Upper lobe of left lung (tissue), 4 donors: ENCODE measurements at regions not wholly inside any gene's neighbourhood (a gene's known extent, or its start where the extent isn't known, plus 50 kb on each side); places are given as distances from the start of the nearest gene placed in this dataset.

Source experiments
- CTCF ChIP-seq, 6 experiments: fragments of 450-650 bp in 4 of 6; fragments of 200-600 bp in 2 of 6; sonication (generic) in 2 of 6; IDR thresholded peaks; one replicate each; pipeline ENCODE4 v1.5.1; 2016 to 2019; ENCODE audit warnings: antibody characterized with exemption in 6 of 6
- POLR2A ChIP-seq, 4 donors: fragments of 450-650 bp; IDR thresholded peaks; one replicate each; pipeline ENCODE4 v1.5.1; 2016 to 2017; ENCODE audit warnings: antibody characterized with exemption in 4 of 4, mild to moderate bottlenecking in 2 of 4
- POLR2AphosphoS5 ChIP-seq, 2 donors: sonication (generic); formaldehyde crosslinking; IDR thresholded peaks; one replicate each; pipeline ENCODE4 v1.5.1; 2017; ENCODE audit warnings: antibody characterized with exemption in 2 of 2

DNA sequence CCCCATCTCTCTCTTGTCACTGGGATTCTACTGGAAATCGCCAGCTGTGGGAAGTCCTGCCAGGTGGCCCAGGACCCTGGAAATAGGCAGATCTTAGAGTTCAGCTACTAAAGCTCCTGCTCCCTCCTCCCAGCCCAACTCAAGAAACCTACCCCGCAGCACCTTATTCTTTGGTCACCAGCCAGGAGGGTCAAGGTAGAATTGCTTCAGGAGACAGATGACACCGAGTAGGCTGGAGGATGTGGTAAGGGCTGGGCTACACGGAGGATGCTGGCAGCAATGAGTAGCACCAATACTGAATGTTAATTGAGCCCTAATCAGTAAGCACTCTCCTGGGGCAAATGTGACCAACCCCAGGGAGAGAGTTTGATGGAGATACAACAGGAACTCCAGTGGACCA is 119.7 kb upstream of the VASH1 start:
- TF ChIP-seq CTCF (IDR thresholded peaks at IDR 0.05) (no peak), POLR2A (IDR thresholded peaks at IDR 0.05) (no peak), POLR2AphosphoS5 (IDR thresholded peaks at IDR 0.05) (no peak)
